ENCODE measurements at regions not wholly inside any gene's neighbourhood (a gene's known extent, or its start where the extent isn't known, plus 50 kb on each side); places are given as distances from the start of the nearest gene placed in this dataset.

- ChIA-PET CTCF (interaction anchor here (0.7 kb wide), 1 partner anchor 63 kb away, joined by 3 read pairs; no protein-coding TSS in a partner anchor), POLR2A (no interaction called here)
- H3K36me3 Mint-ChIP-seq (ENCODE audit: insufficient read depth, unreplicated experiment), result no peaks in the 10 kb centered on the region
- intact Hi-C loops (cut with micrococcal nuclease), result no loop called here
- BruUV-seq (replicated peaks), result no TSS peak
- H3K9me3 Mint-ChIP-seq (ENCODE audit: unreplicated experiment), result no peaks in the 10 kb centered on the region
- no peaks in the 10 kb centered on the region for H3K4me1 Mint-ChIP-seq (ENCODE audit: insufficient read depth, unreplicated experiment)
- no peak for DNase-seq (ENCODE audit: unreplicated experiment)
- no peak overlapping the region for H3K27ac Mint-ChIP-seq (ENCODE audit: low read depth, unreplicated experiment)
- no peak for TF ChIP-seq CTCF (IDR thresholded peaks at IDR 0.05; ENCODE audit: unreplicated experiment)
- H3K4me3 Mint-ChIP-seq (ENCODE audit: unreplicated experiment), result no peak overlapping the region
- H3K27me3 Mint-ChIP-seq (ENCODE audit: insufficient read depth, unreplicated experiment), result no peaks in the 10 kb centered on the region
Measured at GRCh38 chr7:32147546-32148268, 77.5 kb upstream of the PDE1C start.

GRCh38 chr7:32145911-32146310 lies 75.7 kb upstream of the PDE1C start:
- POLR2A ChIA-PET, result no interaction called here
- CTCF ChIA-PET, result interaction anchor here (0.7 kb wide), 1 partner anchor 12 kb away, joined by 3 read pairs; no protein-coding TSS in a partner anchor
- DNase-seq (ENCODE audit: unreplicated experiment), result no peak
- Mint-ChIP-seq H3K27ac (ENCODE audit: low read depth, unreplicated experiment) (no peak overlapping the region), H3K4me3 (ENCODE audit: unreplicated experiment) (no peak overlapping the region), H3K9me3 (ENCODE audit: unreplicated experiment) (no peaks in the 10 kb centered on the region), H3K36me3 (ENCODE audit: insufficient read depth, unreplicated experiment) (no peaks in the 10 kb centered on the region), H3K27me3 (ENCODE audit: insufficient read depth, unreplicated experiment) (no peaks in the 10 kb centered on the region), H3K4me1 (ENCODE audit: insufficient read depth, unreplicated experiment) (no peaks in the 10 kb centered on the region)
- no peak for TF ChIP-seq CTCF (IDR thresholded peaks at IDR 0.05; ENCODE audit: unreplicated experiment)
- intact Hi-C loops (cut with micrococcal nuclease), result no loop called here
- no TSS peak for BruUV-seq (replicated peaks)

- Mint-ChIP-seq H3K4me3 (ENCODE audit: unreplicated experiment) (no peak overlapping the region), H3K4me1 (ENCODE audit: insufficient read depth, unreplicated experiment) (no peaks in the 10 kb centered on the region), H3K27ac (ENCODE audit: low read depth, unreplicated experiment) (no peak overlapping the region), H3K9me3 (ENCODE audit: unreplicated experiment) (no peaks in the 10 kb centered on the region), H3K36me3 (ENCODE audit: insufficient read depth, unreplicated experiment) (no peaks in the 10 kb centered on the region), H3K27me3 (ENCODE audit: insufficient read depth, unreplicated experiment) (no peaks in the 10 kb centered on the region)
- CTCF ChIA-PET, result interaction anchor here (1.7 kb wide), 1 partner anchor 20 kb away, joined by 5 read pairs; no protein-coding TSS in a partner anchor
- no peak for TF ChIP-seq CTCF (IDR thresholded peaks at IDR 0.05; ENCODE audit: unreplicated experiment)
- no TSS peak for BruUV-seq (replicated peaks)
- intact Hi-C loops (cut with micrococcal nuclease), result no loop called here
- no peak for DNase-seq (ENCODE audit: unreplicated experiment)
- POLR2A ChIA-PET, result no interaction called here
Measured at GRCh38 chr7:32144676-32145075, 74.5 kb upstream of the PDE1C start.

DNA sequence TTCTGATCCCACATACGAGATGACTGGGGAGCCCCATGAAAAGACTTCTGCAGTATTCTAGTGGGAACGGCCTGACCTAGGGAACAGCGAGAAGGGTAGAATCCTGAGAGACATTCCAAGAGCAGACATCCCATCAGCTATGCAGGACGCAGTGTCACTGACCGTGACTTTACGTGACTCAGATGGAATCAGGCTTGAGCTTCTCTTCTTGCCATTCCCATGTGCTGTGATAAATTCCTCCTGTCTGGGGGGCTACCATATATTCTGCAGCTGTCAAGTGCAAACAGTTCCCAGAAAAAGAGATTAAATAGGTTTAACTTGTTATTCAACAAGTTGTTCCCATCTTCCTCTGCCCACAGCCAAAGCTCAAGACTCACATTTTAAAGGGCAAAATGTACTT lies 73.1 kb upstream of the PDE1C start:
- ChIA-PET POLR2A (interaction anchor here (1.5 kb wide), 1 partner anchor 12 kb away, joined by 4 read pairs; no protein-coding TSS in a partner anchor), CTCF (interaction anchor here (1.3 to 1.7 kb wide), 2 partner anchors 22 to 61 kb away, joined by 3 to 5 read pairs; no protein-coding TSS in a partner anchor)
- Mint-ChIP-seq H3K4me1 (ENCODE audit: insufficient read depth, unreplicated experiment) (no peaks in the 10 kb centered on the region), H3K27ac (ENCODE audit: low read depth, unreplicated experiment) (no peak overlapping the region), H3K36me3 (ENCODE audit: insufficient read depth, unreplicated experiment) (no peaks in the 10 kb centered on the region), H3K9me3 (ENCODE audit: unreplicated experiment) (no peaks in the 10 kb centered on the region), H3K4me3 (ENCODE audit: unreplicated experiment) (no peak overlapping the region), H3K27me3 (ENCODE audit: insufficient read depth, unreplicated experiment) (no peaks in the 10 kb centered on the region)
- intact Hi-C loops (cut with micrococcal nuclease), result no loop called here
- no peak for DNase-seq (ENCODE audit: unreplicated experiment)
- no TSS peak for BruUV-seq (replicated peaks)
- no peak for TF ChIP-seq CTCF (IDR thresholded peaks at IDR 0.05; ENCODE audit: unreplicated experiment)

Measured in MCF 10A (cell line).